GM12878 (cell line): ENCODE measurements at regions not wholly inside any gene's neighbourhood (a gene's known extent, or its start where the extent isn't known, plus 50 kb on each side); places are given as distances from the start of the nearest gene placed in this dataset.

Experiments used
- ATAC-seq: fragments of 200-7000 bp; cut with Tn5 transposase; 3 replicates; pipeline ENCODE4 v1.9.1; 2020; ENCODE audit warnings: mild to moderate bottlenecking, moderate library complexity
- BruUV-seq: library from RNA; stranded (reverse); fragments of 400-500 nt; replicated peaks from 2 replicates; lab custom pipeline; 2021; lab: Mats Ljungman, UMichigan
- CTCF ChIA-PET: fragments of 300-600 bp; sonication (Branson Sonifier 250); formaldehyde crosslinking; extraction: SDS; loops from one replicate; lab custom pipeline; 2021; ENCODE audit warnings: inconsistent platforms; lab: Yijun Ruan, JAX
- POLR2A ChIA-PET: fragments of 350-600 bp; formaldehyde crosslinking; extraction: SDS; loops from one replicate; lab custom pipeline; 2021; ENCODE audit warnings: inconsistent platforms; lab: Charles Lee
- RAD21 ChIA-PET: fragments of 300-600 bp; sonication (Branson Sonifier 250); formaldehyde crosslinking; loops from one replicate; lab custom pipeline; 2023; ENCODE audit warnings: antibody characterized with exemption; ENCODE audit not compliant: unreplicated experiment; lab: Charles Lee
- SMC1A ChIA-PET: fragments of 300-600 bp; sonication (Branson Sonifier 250); formaldehyde crosslinking; loops from one replicate; lab custom pipeline; 2023; ENCODE audit not compliant: unreplicated experiment, uncharacterized antibody; lab: Charles Lee
- DNase-seq: peaks from one replicate; pipeline ENCODE4 v3.0.0-alpha.2; 2011; ENCODE audit warnings: low read depth, low spot score
- FAIRE-seq: peaks from 3 replicates; lab custom pipeline; 2011; peaks lifted over from hg19 to GRCh38; lab: Jason Lieb, UNC
- H2AFZ ChIP-seq: 2 replicates; pipeline ENCODE4 v1.6.0; 2011; ENCODE audit warnings: low read depth, low read length, control low read depth; ENCODE audit not compliant: control insufficient read depth
- H3K27ac ChIP-seq: 2 replicates; pipeline ENCODE4 v1.5.1; 2011; ENCODE audit warnings: control low read depth; ENCODE audit not compliant: control insufficient read depth, insufficient read depth
- H3K27me3 ChIP-seq, 2 experiments: replicated peaks in 1 of 2; 2 replicates each; pipeline versions ENCODE4 v1.6.0 to v1.6.1; 2011; ENCODE audit warnings: low read length in 1 of 2; ENCODE audit not compliant: control insufficient read depth in 2 of 2, insufficient read depth in 2 of 2
- H3K36me3 ChIP-seq, 2 experiments: 2 replicates each; pipeline ENCODE4 v1.5.1; 2011; ENCODE audit warnings: low read length in 1 of 2; ENCODE audit not compliant: control insufficient read depth in 2 of 2, insufficient read depth in 2 of 2
- H3K4me1 ChIP-seq: 2 replicates; pipeline ENCODE4 v1.6.1; 2011; ENCODE audit warnings: mild to moderate bottlenecking, low read length, moderate library complexity, mixed read lengths; ENCODE audit not compliant: control insufficient read depth, insufficient read depth
- H3K4me2 ChIP-seq: 2 replicates; pipeline ENCODE4 v1.6.0; 2011; ENCODE audit warnings: control low read depth; ENCODE audit not compliant: control insufficient read depth, insufficient read depth
- H3K4me3 ChIP-seq: fragments of 200-600 bp; sonication (generic); 2 replicates; pipeline ENCODE4 v1.5.1; 2016
- H3K79me2 ChIP-seq: 2 replicates; pipeline ENCODE4 v1.6.0; 2011; ENCODE audit warnings: low read length; ENCODE audit not compliant: control insufficient read depth, insufficient read depth
- H3K9ac ChIP-seq: 2 replicates; pipeline ENCODE4 v1.8.0; 2011; ENCODE audit warnings: low read length, control low read depth, mixed read lengths; ENCODE audit not compliant: control insufficient read depth, insufficient read depth
- H3K9me3 ChIP-seq: replicated peaks from 3 replicates; pipeline ENCODE4 v1.5.1; 2011; ENCODE audit warnings: mild to moderate bottlenecking, low read length; ENCODE audit not compliant: control insufficient read depth, insufficient read depth
- H4K20me1 ChIP-seq: 2 replicates; pipeline ENCODE4 v1.6.0; 2011; ENCODE audit not compliant: control insufficient read depth, insufficient read depth
- ESRRA ChIP-seq: IDR thresholded peaks from 2 replicates; pipeline ENCODE4 v1.6.1; 2012; ENCODE audit warnings: mild to moderate bottlenecking, low read length, improper control_type of control experiment
- FOXK2 ChIP-seq: fragments of 450-650 bp; IDR thresholded peaks from 2 replicates; pipeline ENCODE4 v1.6.1; 2017; ENCODE audit warnings: mild to moderate bottlenecking, moderate library complexity
- HDAC6 ChIP-seq: fragments of 200-600 bp; sonication (generic); IDR thresholded peaks from one replicate; pipeline ENCODE4 v1.8.0; 2017; ENCODE audit warnings: antibody characterized with exemption; ENCODE audit not compliant: unreplicated experiment
- NFYB ChIP-seq: IDR thresholded peaks from 2 replicates; pipeline ENCODE4 v1.6.1; 2011; ENCODE audit warnings: low read depth, mild to moderate bottlenecking, low read length, improper control_type of control experiment, moderate library complexity; ENCODE audit not compliant: insufficient read depth
- PBX3 ChIP-seq: IDR thresholded peaks from 2 replicates; pipeline ENCODE4 v1.6.1; 2011; ENCODE audit warnings: mild to moderate bottlenecking, low read depth, low read length, moderate library complexity; ENCODE audit not compliant: insufficient replicate concordance
- PML ChIP-seq: IDR thresholded peaks from 2 replicates; pipeline ENCODE4 v1.6.1; 2012; ENCODE audit warnings: low read length, inconsistent platforms
- PRDM15 ChIP-seq: fragments of 450-650 bp; formaldehyde crosslinking; IDR thresholded peaks from 2 replicates; pipeline ENCODE4 v1.4.0; 2020; ENCODE audit warnings: mild to moderate bottlenecking, moderate library complexity
- SP1 ChIP-seq: IDR thresholded peaks from one replicate; pipeline ENCODE4 v1.6.1; 2011; ENCODE audit warnings: low read depth, low read length
- STAT3 ChIP-seq: IDR thresholded peaks from 2 replicates; pipeline ENCODE4 v1.6.1; 2011; ENCODE audit warnings: low read depth, low read length, improper control_type of control experiment
- ZNF207 ChIP-seq: fragments of 450-650 bp; IDR thresholded peaks from 2 replicates; pipeline ENCODE4 v1.6.1; 2014; ENCODE audit warnings: antibody characterized with exemption, mild to moderate bottlenecking, borderline replicate concordance
- ZZZ3 ChIP-seq: IDR thresholded peaks from 2 replicates; pipeline ENCODE4 v1.6.1; 2011; ENCODE audit warnings: low read depth; ENCODE audit not compliant: control insufficient read depth, insufficient read length
- WGBS: methylation state at CpG from one replicate; pipeline ENCODE4 v1.1.6; 2016; ENCODE audit warnings: low lambda C conversion rate; ENCODE audit not compliant: insufficient replicate concordance, insufficient coverage; ENCODE audit errors: missing lambda C conversion rate; 5-methylcytosine and 5-hydroxymethylcytosine counted together
- in situ Hi-C: fragments of 300-500 bp; cut with MboI; formaldehyde crosslinking; loops from 9 replicates; pipeline ENCODE4 v1.14.3; 2018; ENCODE audit warnings: mixed read lengths
- intact Hi-C: fragments of 100-400 bp; cut with micrococcal nuclease; formaldehyde crosslinking; loops from one replicate; pipeline ENCODE4 v1.14.2; 2022; ENCODE audit not compliant: unreplicated experiment

GRCh38 chr13:89862011-89862690, 1485.3 kb upstream of the MIR17HG start:
- ATAC-seq (no peak), FAIRE-seq (no peak), DNase-seq (no peak)
- TF ChIP-seq PBX3 = no peak
- TF ChIP-seq FOXK2 = no peak
- TF ChIP-seq ZZZ3 = no peak
- TF ChIP-seq STAT3 = no peak
- no peak for TF ChIP-seq ESRRA
- intact Hi-C loops (no loop called here), in situ Hi-C loops (no loop called here)
- H3K4me1 ChIP-seq = no peaks in the 10 kb centered on the region
- ChIA-PET POLR2A (no interaction called here), RAD21 (no interaction called here), SMC1A (no interaction called here), CTCF (no interaction called here)
- H3K27me3 ChIP-seq = no peaks in the 10 kb centered on the region
- H3K9ac ChIP-seq = no peak overlapping the region
- no peak overlapping the region for H3K4me3 ChIP-seq
- H3K36me3 ChIP-seq = no peaks in the 10 kb centered on the region
- no peaks in the 10 kb centered on the region for H3K9me3 ChIP-seq
- no peak overlapping the region for H3K4me2 ChIP-seq
- BruUV-seq = no TSS peak
- H3K27ac ChIP-seq = no peak overlapping the region
- WGBS = 60% methylated on average over 13 of the region's 13 CpGs
- no peaks in the 10 kb centered on the region for H4K20me1 ChIP-seq
- no peaks in the 10 kb centered on the region for H3K79me2 ChIP-seq
- H2AFZ ChIP-seq = no peak overlapping the region

- POLR2A ChIA-PET = no interaction called here
- WGBS = 45% methylated on average over 4 of the region's 4 CpGs
- no peak overlapping the region for H2AFZ ChIP-seq
- RAD21 ChIA-PET = no interaction called here
- H3K4me2 ChIP-seq = no peak overlapping the region
- no peaks in the 10 kb centered on the region for H3K27me3 ChIP-seq
- no peaks in the 10 kb centered on the region for H3K79me2 ChIP-seq
- H3K4me3 ChIP-seq = no peak overlapping the region
- SMC1A ChIA-PET = no interaction called here
- intact Hi-C loops (no loop called here), in situ Hi-C loops (no loop called here)
- DNase-seq = no peak
- no peaks in the 10 kb centered on the region for H3K9me3 ChIP-seq
- BruUV-seq = no TSS peak
- no peak overlapping the region for H3K27ac ChIP-seq
- H3K9ac ChIP-seq = no peak overlapping the region
- no peaks in the 10 kb centered on the region for H3K36me3 ChIP-seq
- H4K20me1 ChIP-seq = no peaks in the 10 kb centered on the region
- no peaks in the 10 kb centered on the region for H3K4me1 ChIP-seq
- FAIRE-seq = no peak
- CTCF ChIA-PET = no interaction called here
- ATAC-seq = no peak
- TF ChIP-seq SP1 (no peak), PRDM15 (CRISPR knock-in tag) (no peak), HDAC6 (no peak), PML (no peak), ZNF207 (no peak), NFYB (no peak)
Measured at GRCh38 chr13:89862691-89863036, 1484.8 kb upstream of the MIR17HG start.
